Neutrophil (primary cell): ENCODE measurements at regions not wholly inside any gene's neighbourhood (a gene's known extent, or its start where the extent isn't known, plus 50 kb on each side); places are given as distances from the start of the nearest gene placed in this dataset.

Source experiments
- H3K27ac ChIP-seq: fragments of 200-600 bp; sonication (generic); 2 replicates; pipeline ENCODE4 v1.5.1; 2016; ENCODE audit warnings: mild to moderate bottlenecking, moderate library complexity
- H3K27me3 ChIP-seq: fragments of 200-600 bp; sonication (generic); 2 replicates; pipeline ENCODE4 v1.6.0; 2016; ENCODE audit warnings: mild to moderate bottlenecking
- H3K36me3 ChIP-seq: fragments of 200-600 bp; sonication (generic); 2 replicates; pipeline ENCODE4 v1.5.1; 2017
- H3K4me1 ChIP-seq, 2 experiments: fragments of 200-600 bp in 1 of 2; sonication (generic) in 1 of 2; 1 replicate in 1 of 2; 2 replicates in 1 of 2; pipeline versions ENCODE4 v1.5.1 to v1.6.1; 2013 to 2016; ENCODE audit warnings: low read depth in 1 of 2, low read length in 1 of 2, mild to moderate bottlenecking in 1 of 2, moderate library complexity in 1 of 2; ENCODE audit not compliant: control insufficient read depth in 1 of 2, insufficient read depth in 1 of 2
- H3K4me3 ChIP-seq, 2 experiments: fragments of 200-600 bp in 1 of 2; sonication (generic) in 1 of 2; 1 replicate in 1 of 2; 2 replicates in 1 of 2; pipeline ENCODE4 v1.5.1; 2013 to 2016; ENCODE audit warnings: low read depth in 1 of 2, low read length in 1 of 2, mild to moderate bottlenecking in 1 of 2, moderate library complexity in 1 of 2
- H3K9me3 ChIP-seq: fragments of 200-600 bp; sonication (generic); 2 replicates; pipeline ENCODE4 v1.5.1; 2016
- TF ChIP-seq, protein P1 (sequence below): fragments of 200-600 bp; sonication (generic); IDR thresholded peaks from 2 replicates; pipeline ENCODE4 v1.5.1; 2016; ENCODE audit warnings: antibody characterized with exemption

DNA sequence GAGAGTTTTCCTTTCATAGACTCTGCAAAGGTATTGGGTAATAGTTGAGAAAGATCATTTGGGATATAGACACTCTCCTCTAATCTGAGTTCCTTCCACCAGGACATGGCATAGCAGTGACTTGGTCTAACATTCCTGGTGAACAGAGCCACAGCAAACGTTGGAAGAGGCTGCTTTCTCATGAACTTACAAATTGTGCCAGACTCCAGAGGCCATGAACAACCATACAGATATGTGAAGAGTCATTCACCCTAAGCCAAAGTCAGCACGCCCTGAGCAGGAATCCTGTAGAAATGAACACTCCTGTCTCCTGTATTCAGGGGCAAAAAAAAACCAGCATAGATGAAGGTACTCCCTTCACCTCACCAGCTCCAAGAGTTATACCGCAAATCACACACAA lies 152.8 kb downstream of the TMEM18 start:
- H3K27ac ChIP-seq, result no peak overlapping the region
- TF ChIP-seq, protein P1, sequence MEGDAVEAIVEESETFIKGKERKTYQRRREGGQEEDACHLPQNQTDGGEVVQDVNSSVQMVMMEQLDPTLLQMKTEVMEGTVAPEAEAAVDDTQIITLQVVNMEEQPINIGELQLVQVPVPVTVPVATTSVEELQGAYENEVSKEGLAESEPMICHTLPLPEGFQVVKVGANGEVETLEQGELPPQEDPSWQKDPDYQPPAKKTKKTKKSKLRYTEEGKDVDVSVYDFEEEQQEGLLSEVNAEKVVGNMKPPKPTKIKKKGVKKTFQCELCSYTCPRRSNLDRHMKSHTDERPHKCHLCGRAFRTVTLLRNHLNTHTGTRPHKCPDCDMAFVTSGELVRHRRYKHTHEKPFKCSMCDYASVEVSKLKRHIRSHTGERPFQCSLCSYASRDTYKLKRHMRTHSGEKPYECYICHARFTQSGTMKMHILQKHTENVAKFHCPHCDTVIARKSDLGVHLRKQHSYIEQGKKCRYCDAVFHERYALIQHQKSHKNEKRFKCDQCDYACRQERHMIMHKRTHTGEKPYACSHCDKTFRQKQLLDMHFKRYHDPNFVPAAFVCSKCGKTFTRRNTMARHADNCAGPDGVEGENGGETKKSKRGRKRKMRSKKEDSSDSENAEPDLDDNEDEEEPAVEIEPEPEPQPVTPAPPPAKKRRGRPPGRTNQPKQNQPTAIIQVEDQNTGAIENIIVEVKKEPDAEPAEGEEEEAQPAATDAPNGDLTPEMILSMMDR, result no peak
- no peaks in the 10 kb centered on the region for H3K4me1 ChIP-seq
- H3K27me3 ChIP-seq, result no peaks in the 10 kb centered on the region
- H3K36me3 ChIP-seq, result no peaks in the 10 kb centered on the region
- H3K9me3 ChIP-seq, result no peaks in the 10 kb centered on the region
- no peak overlapping the region for H3K4me3 ChIP-seq

DNA sequence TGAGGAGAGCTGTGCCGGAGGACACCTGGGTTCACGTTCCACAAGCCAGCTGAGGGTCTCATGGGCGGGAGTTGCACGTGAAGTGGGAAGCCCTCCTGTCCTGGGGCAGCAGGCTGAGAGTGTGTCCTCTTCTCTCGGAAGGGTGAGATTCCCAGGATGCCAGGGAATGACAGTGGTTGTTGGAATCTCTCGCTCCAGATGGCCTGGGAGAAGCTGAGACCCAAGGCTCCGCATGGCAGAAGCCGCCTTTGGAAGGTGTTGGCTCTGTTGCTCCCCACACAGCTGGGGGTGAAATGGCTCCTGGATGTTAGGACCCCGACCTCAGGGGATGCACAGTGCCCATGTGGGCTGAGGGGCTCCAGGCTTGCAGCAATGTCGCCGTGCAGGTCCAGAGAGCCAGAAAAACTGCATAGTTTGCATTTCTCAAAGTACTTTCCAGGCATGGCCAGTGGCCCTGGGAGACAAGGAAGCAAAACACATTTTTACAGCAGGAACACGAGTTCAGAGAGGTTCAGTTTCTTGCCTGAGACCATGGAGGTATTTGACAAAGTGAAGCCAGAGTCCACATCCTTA lies 153.4 kb downstream of the TMEM18 start:
- Histone ChIP-seq H3K36me3 (no peaks in the 10 kb centered on the region), H3K4me3 (no peak overlapping the region), H3K27me3 (no peaks in the 10 kb centered on the region), H3K4me1 (no peaks in the 10 kb centered on the region), H3K9me3 (no peaks in the 10 kb centered on the region), H3K27ac (no peak overlapping the region)
- TF ChIP-seq, protein P1, result no peak

DNA sequence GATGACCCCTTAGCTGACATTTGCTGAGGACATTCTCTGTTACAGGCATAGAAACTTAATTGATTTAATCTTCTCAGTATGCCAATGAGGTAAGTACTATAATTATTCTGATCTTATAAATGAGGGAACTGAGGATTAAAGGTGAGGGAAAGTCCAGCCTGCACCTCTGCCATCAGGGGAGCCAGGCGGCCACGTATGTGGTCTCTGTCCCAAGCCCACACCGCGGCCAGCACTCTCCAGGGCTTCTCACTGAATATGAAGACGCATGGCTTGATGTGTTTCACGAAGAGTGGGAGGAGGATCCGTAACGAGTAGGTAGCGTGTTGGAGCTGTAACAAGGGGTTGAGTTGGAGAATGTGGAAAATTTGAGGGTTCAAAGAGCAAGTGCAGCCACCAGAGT lies 154.4 kb downstream of the TMEM18 start:
- Histone ChIP-seq H3K9me3 (no peaks in the 10 kb centered on the region), H3K4me3 (no peak overlapping the region), H3K36me3 (no peaks in the 10 kb centered on the region), H3K4me1 (no peaks in the 10 kb centered on the region), H3K27ac (no peak overlapping the region), H3K27me3 (no peaks in the 10 kb centered on the region)
- TF ChIP-seq, protein P1, result no peak

DNA sequence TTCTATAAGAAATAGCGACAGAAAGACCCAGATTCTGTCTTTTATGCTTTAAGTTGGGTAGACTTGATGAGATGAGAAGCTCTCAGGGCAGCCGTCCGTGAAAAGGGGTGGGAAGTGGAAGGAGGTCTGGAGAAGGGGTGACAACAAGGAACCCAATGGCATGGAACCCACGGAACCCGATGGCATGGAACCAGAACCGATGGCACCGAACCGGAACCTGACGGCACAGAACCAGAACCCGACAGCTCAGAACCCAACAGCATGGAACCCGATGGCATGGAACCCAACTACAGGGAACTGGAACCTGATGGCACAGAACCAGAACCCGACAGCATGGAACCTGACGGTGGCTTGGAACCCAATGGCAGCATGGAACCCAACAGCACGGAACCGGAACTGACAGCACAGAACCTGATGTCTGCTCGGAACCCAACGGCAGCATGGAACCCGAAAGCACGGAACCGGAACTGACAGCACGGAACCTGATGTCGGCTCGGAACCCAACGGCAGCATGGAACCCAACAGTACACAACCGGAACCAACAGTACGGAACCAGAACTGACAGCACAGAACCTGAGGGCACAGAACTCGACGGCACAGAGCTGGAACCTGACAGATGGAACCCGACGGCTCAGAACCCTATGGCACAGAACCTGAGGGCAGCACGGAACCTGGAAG lies 155.2 kb downstream of the TMEM18 start:
- H3K4me3 ChIP-seq, result no peak overlapping the region
- H3K27me3 ChIP-seq, result no peaks in the 10 kb centered on the region
- no peaks in the 10 kb centered on the region for H3K36me3 ChIP-seq
- H3K9me3 ChIP-seq, result no peaks in the 10 kb centered on the region
- no peaks in the 10 kb centered on the region for H3K4me1 ChIP-seq
- H3K27ac ChIP-seq, result no peak overlapping the region
- TF ChIP-seq, protein P1, result no peak

DNA sequence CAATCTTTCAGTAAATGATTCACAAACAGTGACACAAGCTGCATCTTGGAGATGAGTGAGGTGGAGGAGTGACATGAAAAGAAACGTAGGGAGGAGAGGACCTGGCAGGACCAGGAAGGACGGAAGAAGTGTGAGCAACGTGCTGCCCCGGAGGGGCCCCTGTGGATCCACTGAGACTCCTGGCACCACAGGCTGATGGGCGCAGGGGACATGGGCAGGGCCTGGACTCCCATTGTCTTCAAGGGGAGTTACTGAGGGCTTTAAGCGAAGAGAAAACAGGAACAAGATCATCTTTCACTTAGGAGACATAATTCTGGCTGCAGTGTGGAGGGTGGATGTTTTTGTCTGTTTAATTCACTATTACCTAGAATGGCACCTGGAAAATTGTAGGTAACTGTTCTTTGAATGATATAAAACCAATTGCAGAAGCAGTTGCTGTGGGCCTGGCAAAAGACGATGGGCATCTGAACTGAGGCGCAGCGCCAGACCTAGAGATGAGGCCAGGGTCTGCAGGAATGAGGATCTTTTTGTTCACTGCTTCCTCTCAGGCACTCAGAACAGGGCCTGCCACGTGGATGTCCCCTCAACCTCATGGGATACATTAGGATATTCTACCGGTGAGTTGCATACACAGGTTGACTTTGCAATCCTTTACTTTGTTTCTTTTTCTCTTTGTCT lies 156.4 kb downstream of the TMEM18 start:
- Histone ChIP-seq H3K4me3 (no peak overlapping the region), H3K9me3 (no peaks in the 10 kb centered on the region), H3K27me3 (no peaks in the 10 kb centered on the region), H3K4me1 (no peaks in the 10 kb centered on the region), H3K36me3 (no peaks in the 10 kb centered on the region), H3K27ac (no peak overlapping the region)
- TF ChIP-seq, protein P1, result no peak
